Neural cell (in vitro differentiated cells): ENCODE measurements at regions not wholly inside any gene's neighbourhood (a gene's known extent, or its start where the extent isn't known, plus 50 kb on each side); places are given as distances from the start of the nearest gene placed in this dataset.

Source experiments
- H2AFZ ChIP-seq: fragments of 200-600, 300-800 bp; sonication (generic), shearing (Covaris generic); 2 replicates; pipeline ENCODE4 v1.6.0; 2014; ENCODE audit warnings: low read depth, mild to moderate bottlenecking, antibody characterized with exemption, low read length, moderate library complexity
- H3F3A ChIP-seq: fragments of 200-600 bp; shearing (Covaris generic); 2 replicates; pipeline ENCODE4 v1.6.1; 2016; ENCODE audit warnings: mild to moderate bottlenecking, moderate library complexity, mixed read lengths, antibody characterized with exemption, low read length; ENCODE audit not compliant: insufficient read depth, poor library complexity, severe bottlenecking
- H3K27ac ChIP-seq: fragments of 200-600, 300-800 bp; sonication (generic), shearing (Covaris generic); 2 replicates; pipeline ENCODE4 v1.5.1; 2014; ENCODE audit warnings: mild to moderate bottlenecking, low read length, moderate library complexity
- H3K27me3 ChIP-seq: fragments of 300-800, 200-600 bp; sonication (generic), shearing (Covaris generic); 2 replicates; pipeline ENCODE4 v1.6.0; 2014; ENCODE audit warnings: mild to moderate bottlenecking, low read depth, low read length, moderate library complexity; ENCODE audit not compliant: insufficient read depth
- H3K36me3 ChIP-seq: fragments of 300-800, 200-600 bp; sonication (generic), shearing (Covaris generic); 2 replicates; pipeline ENCODE4 v1.5.1; 2014; ENCODE audit warnings: mild to moderate bottlenecking, antibody characterized with exemption, low read length, moderate library complexity; ENCODE audit not compliant: insufficient read depth
- H3K4me2 ChIP-seq: fragments of 300-800, 200-600 bp; sonication (generic), shearing (Covaris generic); 2 replicates; pipeline ENCODE4 v1.6.0; 2014; ENCODE audit warnings: mild to moderate bottlenecking, low read length
- H3K4me3 ChIP-seq: fragments of 300-800, 200-600 bp; sonication (generic), shearing (Covaris generic); 2 replicates; pipeline ENCODE4 v1.5.1; 2014; ENCODE audit warnings: mild to moderate bottlenecking, low read length, moderate library complexity
- H3K79me2 ChIP-seq: fragments of 200-600 bp; shearing (Covaris generic); replicated peaks from 2 replicates; pipeline ENCODE4 v1.6.0; 2014; ENCODE audit warnings: mild to moderate bottlenecking, low read length, moderate library complexity; ENCODE audit not compliant: insufficient read depth
- H3K9ac ChIP-seq: fragments of 300-800, 200-600 bp; sonication (generic), shearing (Covaris generic); 2 replicates; pipeline ENCODE4 v1.6.1; 2016; ENCODE audit warnings: mild to moderate bottlenecking, low read length, mixed read lengths
- H3K9me2 ChIP-seq: fragments of 200-600 bp; shearing (Covaris generic); 2 replicates; pipeline ENCODE4 v1.6.1; 2016; ENCODE audit warnings: mild to moderate bottlenecking, low read length, mixed read lengths; ENCODE audit not compliant: insufficient read depth
- H3K9me3 ChIP-seq: fragments of 200-600, 300-800 bp; sonication (generic), shearing (Covaris generic); 2 replicates; pipeline ENCODE4 v1.6.1; 2016; ENCODE audit warnings: mild to moderate bottlenecking, mixed run types, low read length, moderate library complexity, mixed read lengths
- H4K20me1 ChIP-seq: fragments of 200-600 bp; shearing (Covaris generic); 2 replicates; pipeline ENCODE4 v1.6.1; 2016; ENCODE audit warnings: mild to moderate bottlenecking, mixed run types; ENCODE audit not compliant: insufficient read depth
- EP300 ChIP-seq: fragments of 450-650 bp; conservative IDR thresholded peaks from 2 replicates; pipeline ENCODE4 v1.6.1; 2014; ENCODE audit warnings: antibody characterized with exemption, mild to moderate bottlenecking, moderate library complexity; ENCODE audit not compliant: poor library complexity, severe bottlenecking
- EZH2 ChIP-seq: fragments of 200-600, 300-800 bp; shearing (Covaris generic), sonication (generic); IDR thresholded peaks from 2 replicates; pipeline ENCODE4 v1.6.1; 2014; ENCODE audit warnings: antibody characterized with exemption, low read length, borderline replicate concordance, mild to moderate bottlenecking; ENCODE audit not compliant: insufficient read depth, poor library complexity, severe bottlenecking
- MXI1 ChIP-seq: fragments of 450-650 bp; conservative IDR thresholded peaks from 2 replicates; pipeline ENCODE4 v1.6.1; 2014; ENCODE audit warnings: antibody characterized with exemption, mild to moderate bottlenecking; ENCODE audit not compliant: poor library complexity, severe bottlenecking
- POLR2AphosphoS5 ChIP-seq: IDR thresholded peaks from 2 replicates; pipeline ENCODE4 v1.6.1; 2012
- RAD21 ChIP-seq: fragments of 450-650 bp; conservative IDR thresholded peaks from 2 replicates; pipeline ENCODE4 v1.6.1; 2014; ENCODE audit warnings: antibody characterized with exemption, mild to moderate bottlenecking, moderate library complexity
- SMC3 ChIP-seq: fragments of 450-650 bp; conservative IDR thresholded peaks from 2 replicates; pipeline ENCODE4 v1.6.1; 2014; ENCODE audit warnings: antibody characterized with exemption, mild to moderate bottlenecking, moderate library complexity; ENCODE audit not compliant: poor library complexity
- TAF1 ChIP-seq: IDR thresholded peaks from 2 replicates; pipeline ENCODE4 v1.6.1; 2012; ENCODE audit warnings: low read depth
- TF ChIP-seq, protein P1 (sequence below): IDR thresholded peaks from 2 replicates; pipeline ENCODE4 v1.6.1; 2012; ENCODE audit warnings: borderline replicate concordance
- TF ChIP-seq, protein P2 (sequence below): fragments of 450-650 bp; IDR thresholded peaks from 2 replicates; pipeline ENCODE4 v1.5.1; 2014; ENCODE audit warnings: antibody characterized with exemption, mild to moderate bottlenecking, moderate library complexity; ENCODE audit not compliant: poor library complexity, severe bottlenecking

DNA sequence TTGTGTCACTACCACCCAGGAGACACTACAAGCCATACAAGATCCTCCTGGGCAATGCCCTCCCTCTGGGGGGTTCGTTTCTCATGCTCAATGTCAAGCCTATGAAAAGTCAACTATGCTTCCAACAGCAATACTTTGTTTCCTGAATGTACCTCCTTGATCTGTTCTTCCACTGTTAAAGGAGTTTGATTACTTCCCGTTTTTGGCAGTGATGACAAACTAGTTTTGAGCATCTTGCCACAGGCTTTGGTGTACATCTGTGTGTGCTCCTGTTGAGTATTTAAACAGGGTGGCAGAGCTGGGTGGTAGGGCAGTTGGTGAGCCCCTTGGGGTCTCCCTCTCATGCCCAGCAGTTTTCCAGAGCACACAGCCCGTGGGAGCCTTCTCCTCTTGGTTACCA is 81.4 kb downstream of the IL12A start:
- H4K20me1 ChIP-seq = no peaks in the 10 kb centered on the region
- no peaks in the 10 kb centered on the region for H3K36me3 ChIP-seq
- H3K27ac ChIP-seq = no peak overlapping the region
- no peaks in the 10 kb centered on the region for H3K27me3 ChIP-seq
- no peaks in the 10 kb centered on the region for H3K9me3 ChIP-seq
- H3K9ac ChIP-seq = no peak overlapping the region
- TF ChIP-seq, protein P1, sequence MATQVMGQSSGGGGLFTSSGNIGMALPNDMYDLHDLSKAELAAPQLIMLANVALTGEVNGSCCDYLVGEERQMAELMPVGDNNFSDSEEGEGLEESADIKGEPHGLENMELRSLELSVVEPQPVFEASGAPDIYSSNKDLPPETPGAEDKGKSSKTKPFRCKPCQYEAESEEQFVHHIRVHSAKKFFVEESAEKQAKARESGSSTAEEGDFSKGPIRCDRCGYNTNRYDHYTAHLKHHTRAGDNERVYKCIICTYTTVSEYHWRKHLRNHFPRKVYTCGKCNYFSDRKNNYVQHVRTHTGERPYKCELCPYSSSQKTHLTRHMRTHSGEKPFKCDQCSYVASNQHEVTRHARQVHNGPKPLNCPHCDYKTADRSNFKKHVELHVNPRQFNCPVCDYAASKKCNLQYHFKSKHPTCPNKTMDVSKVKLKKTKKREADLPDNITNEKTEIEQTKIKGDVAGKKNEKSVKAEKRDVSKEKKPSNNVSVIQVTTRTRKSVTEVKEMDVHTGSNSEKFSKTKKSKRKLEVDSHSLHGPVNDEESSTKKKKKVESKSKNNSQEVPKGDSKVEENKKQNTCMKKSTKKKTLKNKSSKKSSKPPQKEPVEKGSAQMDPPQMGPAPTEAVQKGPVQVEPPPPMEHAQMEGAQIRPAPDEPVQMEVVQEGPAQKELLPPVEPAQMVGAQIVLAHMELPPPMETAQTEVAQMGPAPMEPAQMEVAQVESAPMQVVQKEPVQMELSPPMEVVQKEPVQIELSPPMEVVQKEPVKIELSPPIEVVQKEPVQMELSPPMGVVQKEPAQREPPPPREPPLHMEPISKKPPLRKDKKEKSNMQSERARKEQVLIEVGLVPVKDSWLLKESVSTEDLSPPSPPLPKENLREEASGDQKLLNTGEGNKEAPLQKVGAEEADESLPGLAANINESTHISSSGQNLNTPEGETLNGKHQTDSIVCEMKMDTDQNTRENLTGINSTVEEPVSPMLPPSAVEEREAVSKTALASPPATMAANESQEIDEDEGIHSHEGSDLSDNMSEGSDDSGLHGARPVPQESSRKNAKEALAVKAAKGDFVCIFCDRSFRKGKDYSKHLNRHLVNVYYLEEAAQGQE = no peak
- TF ChIP-seq MXI1 (no peak), RAD21 (no peak), EZH2 (no peak), EP300 (no peak), TAF1 (no peak), SMC3 (no peak), POLR2AphosphoS5 (no peak)
- TF ChIP-seq, protein P2, sequence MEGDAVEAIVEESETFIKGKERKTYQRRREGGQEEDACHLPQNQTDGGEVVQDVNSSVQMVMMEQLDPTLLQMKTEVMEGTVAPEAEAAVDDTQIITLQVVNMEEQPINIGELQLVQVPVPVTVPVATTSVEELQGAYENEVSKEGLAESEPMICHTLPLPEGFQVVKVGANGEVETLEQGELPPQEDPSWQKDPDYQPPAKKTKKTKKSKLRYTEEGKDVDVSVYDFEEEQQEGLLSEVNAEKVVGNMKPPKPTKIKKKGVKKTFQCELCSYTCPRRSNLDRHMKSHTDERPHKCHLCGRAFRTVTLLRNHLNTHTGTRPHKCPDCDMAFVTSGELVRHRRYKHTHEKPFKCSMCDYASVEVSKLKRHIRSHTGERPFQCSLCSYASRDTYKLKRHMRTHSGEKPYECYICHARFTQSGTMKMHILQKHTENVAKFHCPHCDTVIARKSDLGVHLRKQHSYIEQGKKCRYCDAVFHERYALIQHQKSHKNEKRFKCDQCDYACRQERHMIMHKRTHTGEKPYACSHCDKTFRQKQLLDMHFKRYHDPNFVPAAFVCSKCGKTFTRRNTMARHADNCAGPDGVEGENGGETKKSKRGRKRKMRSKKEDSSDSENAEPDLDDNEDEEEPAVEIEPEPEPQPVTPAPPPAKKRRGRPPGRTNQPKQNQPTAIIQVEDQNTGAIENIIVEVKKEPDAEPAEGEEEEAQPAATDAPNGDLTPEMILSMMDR = no peak
- H3K79me2 ChIP-seq = no peaks in the 10 kb centered on the region
- H3K4me2 ChIP-seq = no peak overlapping the region
- no peaks in the 10 kb centered on the region for H3K9me2 ChIP-seq
- no peak overlapping the region for H2AFZ ChIP-seq
- no peak overlapping the region for H3K4me3 ChIP-seq
- no peaks in the 10 kb centered on the region for H3F3A ChIP-seq

DNA sequence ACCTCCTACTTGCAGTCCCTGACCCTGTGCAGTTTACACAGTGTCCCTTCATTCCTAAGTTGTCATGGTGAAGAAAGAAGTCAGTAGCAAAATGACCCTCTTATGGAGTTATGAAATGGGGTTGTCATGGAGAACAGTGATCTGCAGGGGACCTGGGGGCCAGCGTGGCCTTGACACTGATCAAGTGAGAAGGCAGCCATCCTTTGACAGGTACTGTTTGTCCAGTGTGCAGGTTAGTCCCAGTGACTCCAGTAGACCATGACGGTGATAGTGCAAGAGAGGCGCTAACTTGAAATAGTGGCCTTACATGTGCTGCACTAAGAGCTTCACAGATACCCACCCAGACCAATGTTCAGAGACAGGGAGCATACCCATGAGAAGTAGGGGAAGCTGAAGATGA is 87.9 kb downstream of the IL12A start:
- Histone ChIP-seq H3F3A (no peaks in the 10 kb centered on the region), H3K9ac (no peak overlapping the region), H3K27me3 (no peaks in the 10 kb centered on the region), H3K9me3 (no peaks in the 10 kb centered on the region), H3K36me3 (no peaks in the 10 kb centered on the region), H4K20me1 (no peaks in the 10 kb centered on the region), H3K27ac (no peak overlapping the region), H3K4me3 (no peak overlapping the region), H3K9me2 (no peaks in the 10 kb centered on the region), H2AFZ (no peak overlapping the region), H3K79me2 (no peaks in the 10 kb centered on the region), H3K4me2 (no peak overlapping the region)
- TF ChIP-seq POLR2AphosphoS5 (no peak), EZH2 (no peak), RAD21 (no peak), EP300 (no peak), TAF1 (no peak)
- TF ChIP-seq, protein P1 = no peak
